Ovary (tissue), 7 donors: ENCODE measurements at regions not wholly inside any gene's neighbourhood (a gene's known extent, or its start where the extent isn't known, plus 50 kb on each side); places are given as distances from the start of the nearest gene placed in this dataset.

ENCODE experiments used
- DNase-seq, 5 donors: peaks; one replicate each; pipeline ENCODE4 v3.0.0-alpha.2; 2019 to 2020
- H3K27ac ChIP-seq, 2 donors: fragments of 200-600 bp; one replicate each; pipeline versions ENCODE4 v1.5.1 to v1.8.0; 2019 to 2022
- H3K27me3 ChIP-seq: fragments of 200-600 bp; one replicate; pipeline ENCODE4 v1.8.0; 2022
- H3K36me3 ChIP-seq: fragments of 200-600 bp; sonication (generic); one replicate; pipeline ENCODE4 v1.5.1; 2019
- H3K4me1 ChIP-seq: one replicate; pipeline ENCODE4 v1.8.1; 2013; ENCODE audit warnings: mild to moderate bottlenecking, moderate library complexity; ENCODE audit not compliant: insufficient read depth
- H3K4me3 ChIP-seq: fragments of 200-600 bp; sonication (generic); one replicate; pipeline ENCODE4 v1.5.1; 2017
- H3K9me3 ChIP-seq, 2 donors: fragments of 200-600 bp in 1 of 2; sonication (generic) in 1 of 2; one replicate each; pipeline versions ENCODE4 v1.5.1 to v1.8.1; 2013 to 2019; ENCODE audit warnings: mild to moderate bottlenecking in 1 of 2, moderate library complexity in 1 of 2
- CTCF ChIP-seq, 3 donors: fragments of 450-650 bp in 2 of 3; fragments of 200-600 bp in 1 of 3; IDR thresholded peaks; one replicate each; pipeline versions ENCODE4 v1.5.1 to v1.8.0; 2016 to 2022; ENCODE audit warnings: antibody characterized with exemption in 3 of 3, mild to moderate bottlenecking in 1 of 3
- EP300 ChIP-seq: sonication (generic); formaldehyde crosslinking; IDR thresholded peaks from one replicate; pipeline ENCODE4 v1.6.1; 2017; ENCODE audit warnings: antibody characterized with exemption
- POLR2A ChIP-seq: fragments of 450-650 bp; IDR thresholded peaks from one replicate; pipeline ENCODE4 v1.6.1; 2017; ENCODE audit warnings: antibody characterized with exemption, mild to moderate bottlenecking, moderate library complexity
- WGBS, 3 donors: extraction: QIAGEN DNeasy Blood & Tissue Kit in 1 of 3; methylation state at CpG; one replicate each; pipeline versions ENCODE4 v1.1.5 to v1.1.7; 2013 to 2017; 5-methylcytosine and 5-hydroxymethylcytosine counted together
- intact Hi-C, 4 donors: fragments of 100-400 bp; cut with DNase I; formaldehyde crosslinking; loops; one replicate each; pipeline versions ENCODE4 v1.11.0 to v1.15.1; 2022 to 2023
- donor health status: DM: no; HTN: no; CAD: no; lungs with moderate emphysema.
- donor health status: DM: no; HTN: no; CAD: no.
- donor health status: Bipolar disorder and iron deficiency.
- donor health status: DM: no; HTN: no; CAD: no.
- donor health status: DM: yes; HTN: yes; CAD: no.

- Histone ChIP-seq H3K9me3 (no peaks in the 10 kb centered on the region), H3K4me1 (no peaks in the 10 kb centered on the region), H3K27ac (no peak overlapping the region), H3K4me3 (no peak overlapping the region), H3K27me3 (no peaks in the 10 kb centered on the region), H3K36me3 (no peaks in the 10 kb centered on the region)
- intact Hi-C loops = no loop called here
- peak in 1 of 5 donors; percentile 27 for DNase-seq
- no peak for TF ChIP-seq POLR2A
- TF ChIP-seq CTCF (IDR thresholded peaks at IDR 0.05) = peak in 2 of 3 donors; percentile 35 to 45
- WGBS, 3 donors = 60 to 65% (median 64%) methylated on average over 10 of the region's 10 CpGs
These were observed 56.3 kb upstream of the FSTL1 start for GRCh38 chr3:120506828-120507774.

GRCh38 chr3:120506076-120506827 lies 55.5 kb upstream of the FSTL1 start:
- intact Hi-C loops = no loop called here
- H3K4me3 ChIP-seq = no peak overlapping the region
- no peaks in the 10 kb centered on the region for H3K27me3 ChIP-seq
- no peaks in the 10 kb centered on the region for H3K4me1 ChIP-seq
- H3K27ac ChIP-seq = no peak overlapping the region
- no peaks in the 10 kb centered on the region for H3K36me3 ChIP-seq
- no peaks in the 10 kb centered on the region for H3K9me3 ChIP-seq
- DNase-seq = no peak
- 54 to 62% (median 59%) methylated on average over 5 of the region's 5 CpGs for WGBS, 3 donors
- no peak for TF ChIP-seq CTCF (IDR thresholded peaks at IDR 0.05)
- TF ChIP-seq POLR2A = no peak
- TF ChIP-seq EP300 = no peak

- TF ChIP-seq POLR2A (no peak), CTCF (IDR thresholded peaks at IDR 0.05) (no peak), EP300 (no peak)
- Histone ChIP-seq H3K36me3 (no peaks in the 10 kb centered on the region), H3K4me1 (no peaks in the 10 kb centered on the region), H3K27ac (no peak overlapping the region), H3K4me3 (no peak overlapping the region), H3K27me3 (no peaks in the 10 kb centered on the region), H3K9me3 (no peaks in the 10 kb centered on the region)
- no peak for DNase-seq
- intact Hi-C loops = no loop called here
- WGBS, 3 donors = 91 to 98% (median 95%) methylated on average over 5 of the region's 5 CpGs
These were observed 53.2 kb upstream of the FSTL1 start for GRCh38 chr3:120503727-120504616.

GRCh38 chr3:120502116-120502515 lies 51.3 kb upstream of the FSTL1 start:
- intact Hi-C loops = no loop called here
- H3K27me3 ChIP-seq = no peaks in the 10 kb centered on the region
- WGBS, 3 donors = 95 to 96% (median 95%) methylated on average over 8 of the region's 8 CpGs
- H3K4me1 ChIP-seq = no peaks in the 10 kb centered on the region
- no peaks in the 10 kb centered on the region for H3K9me3 ChIP-seq
- TF ChIP-seq CTCF (IDR thresholded peaks at IDR 0.05) = no peak
- TF ChIP-seq POLR2A = no peak
- TF ChIP-seq EP300 = no peak
- H3K36me3 ChIP-seq = no peaks in the 10 kb centered on the region
- no peak overlapping the region for H3K27ac ChIP-seq
- H3K4me3 ChIP-seq = no peak overlapping the region
- DNase-seq = no peak
